Activated T-cell treated with anti-CD3 and anti-CD28 coated beads for 4 hours (primary cell): ENCODE measurements at regions not wholly inside any gene's neighbourhood (a gene's known extent, or its start where the extent isn't known, plus 50 kb on each side); places are given as distances from the start of the nearest gene placed in this dataset.
A peak's percentile ranks its signal among the peaks of the same experiment; 100 is the strongest.

Source experiments
- DNase-seq: peaks from one replicate; pipeline ENCODE4 v3.0.0-alpha.2; 2020

DNA sequence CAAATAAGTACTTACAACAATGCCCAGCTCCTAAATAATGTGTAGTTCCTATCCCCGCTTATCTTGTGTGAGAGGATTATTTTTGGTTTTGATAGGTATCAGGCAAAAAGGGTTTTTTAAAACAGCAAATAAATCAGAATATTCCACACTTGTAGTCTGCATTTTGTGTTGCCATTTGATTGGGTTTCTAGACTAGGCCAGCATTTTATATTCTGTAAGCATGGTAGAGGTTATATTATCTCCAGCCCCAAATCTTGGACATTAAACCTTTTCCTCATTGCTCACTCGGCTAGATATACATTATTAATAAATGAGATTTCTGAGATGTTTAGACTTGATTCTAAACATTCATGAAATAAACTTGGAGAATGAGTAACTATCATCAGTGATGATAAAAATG, 165.7 kb upstream of the C1orf21 start:
- DNase-seq: no peak

GRCh38 chr1:184222652-184223052, 164.2 kb upstream of the C1orf21 start:
- DNase-seq: peak; percentile 30

GRCh38 chr1:184223216-184223615, 163.6 kb upstream of the C1orf21 start:
- no peak for DNase-seq

GRCh38 chr1:184225283-184226099, 161.3 kb upstream of the C1orf21 start:
- no peak for DNase-seq

GRCh38 chr1:184226100-184226487, 160.7 kb upstream of the C1orf21 start:
- DNase-seq: no peak

- DNase-seq: no peak
Measured at GRCh38 chr1:184228558-184228957, 158.3 kb upstream of the C1orf21 start.

DNA sequence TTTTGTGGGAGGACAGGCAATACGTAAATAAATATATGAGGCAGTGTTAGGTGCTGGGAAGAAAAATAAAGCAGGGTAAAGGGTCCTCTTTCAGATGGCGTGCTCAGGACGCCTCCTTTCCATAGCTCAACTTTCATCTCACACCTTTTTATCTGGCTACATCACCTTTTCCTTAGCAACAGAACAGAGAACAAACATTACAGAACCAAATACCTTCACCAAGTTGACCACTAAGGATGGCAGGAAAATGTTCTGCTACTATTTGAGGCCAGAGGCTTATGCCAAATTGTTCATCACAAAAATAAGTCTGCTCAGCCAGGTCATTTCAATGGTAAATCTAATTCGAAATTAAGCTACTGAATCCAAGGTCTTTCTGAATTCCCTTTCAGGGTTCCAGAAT, 149.2 kb upstream of the C1orf21 start:
- no peak for DNase-seq

DNA sequence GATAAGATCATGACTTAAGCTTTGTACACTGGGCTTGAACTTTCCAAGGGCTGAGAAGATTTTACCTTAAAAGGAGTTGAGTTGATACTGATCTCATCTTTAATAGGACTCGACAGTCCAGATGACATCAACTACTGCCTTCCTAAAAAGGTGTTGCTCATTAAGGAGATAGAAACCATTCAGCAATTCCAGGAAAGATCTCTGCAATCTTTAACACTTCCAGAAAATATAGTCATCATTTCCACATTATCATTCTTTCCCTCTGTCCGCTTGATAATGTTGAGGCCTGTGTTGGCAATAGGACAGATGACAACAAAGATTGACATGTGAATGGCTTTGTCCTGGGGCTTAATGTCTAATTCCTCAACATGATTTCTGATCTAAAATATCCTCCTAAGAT, 145.4 kb upstream of the C1orf21 start:
- DNase-seq: no peak

DNA sequence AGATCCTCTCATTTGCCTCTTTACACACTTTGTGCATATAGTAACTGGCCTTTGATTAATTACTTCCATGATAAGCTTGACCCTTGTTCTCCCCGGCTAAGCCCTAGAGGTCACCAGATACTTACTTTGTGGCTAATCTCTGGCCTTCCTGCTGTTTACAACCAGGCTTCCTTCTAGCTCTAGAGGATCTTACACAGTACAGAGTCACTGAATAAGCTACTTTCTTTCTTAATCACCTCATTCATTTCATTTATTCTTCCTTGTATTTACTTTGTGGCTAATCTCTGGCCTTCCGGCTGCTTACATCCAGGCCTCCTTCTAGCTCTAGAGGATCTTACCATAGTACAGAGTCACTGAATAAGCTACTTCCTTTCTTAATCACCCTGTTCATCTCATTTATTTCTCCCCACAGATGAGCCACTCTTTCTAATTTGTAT, 144.3 kb upstream of the C1orf21 start:
- DNase-seq: no peak

DNA sequence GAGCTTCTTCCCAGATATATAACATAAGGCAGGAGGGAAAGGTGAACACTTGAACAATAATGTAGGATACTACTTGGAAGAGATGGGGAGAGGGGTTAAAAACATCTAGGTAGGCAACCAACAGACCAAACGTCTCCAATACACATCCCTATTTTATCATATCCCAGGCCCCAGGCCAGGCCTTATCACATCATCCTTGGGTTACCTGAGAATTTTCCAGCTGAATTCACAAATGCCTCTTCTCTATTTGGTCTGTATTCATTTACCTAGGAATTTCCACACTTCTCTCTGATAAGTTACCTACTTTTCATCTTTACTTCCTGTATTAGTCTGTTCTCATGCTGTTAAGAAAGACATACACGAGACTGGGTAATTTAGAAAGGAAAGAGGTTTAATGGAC, 141.9 kb upstream of the C1orf21 start:
- DNase-seq: no peak

DNA sequence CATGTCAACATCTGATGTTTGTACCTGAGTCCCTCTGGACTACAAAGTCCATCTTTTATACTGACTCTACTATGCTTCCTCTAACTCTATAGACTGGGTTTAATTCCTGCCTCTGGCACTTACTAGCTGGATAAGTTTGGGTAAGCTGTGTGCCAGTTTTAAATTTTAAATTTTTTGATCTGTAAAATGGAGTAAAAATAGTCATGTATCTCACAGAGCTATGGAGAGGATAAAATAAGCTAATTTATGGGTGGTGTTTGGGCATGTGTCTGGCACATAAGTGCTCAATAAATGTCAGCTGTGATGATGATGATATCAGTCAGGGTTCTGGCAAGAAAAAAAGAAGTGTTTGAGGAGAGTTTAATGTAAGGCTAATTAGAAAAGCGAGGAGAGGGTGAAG, 139.2 kb upstream of the C1orf21 start:
- no peak for DNase-seq

GRCh38 chr1:184253921-184254320, 132.9 kb upstream of the C1orf21 start:
- no peak for DNase-seq

DNA sequence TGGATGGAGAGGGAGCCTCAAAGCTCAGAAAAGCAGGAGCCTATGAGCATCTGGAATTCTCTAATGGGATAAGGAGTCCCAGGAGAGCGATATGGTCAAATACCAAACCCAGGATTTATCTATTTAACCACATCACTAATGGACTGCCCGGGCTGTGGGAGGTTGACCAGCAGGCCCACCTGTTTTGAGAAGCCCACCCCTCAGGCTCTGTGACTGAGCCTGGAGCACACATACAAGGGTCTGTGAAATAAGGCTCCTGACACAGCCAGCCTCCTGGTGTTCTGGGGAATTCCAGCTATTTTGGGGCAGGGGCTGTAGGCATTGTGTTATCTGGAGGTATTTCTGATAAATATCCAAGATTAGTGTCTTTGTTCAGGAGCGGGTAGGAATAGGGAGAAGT, 132.0 kb upstream of the C1orf21 start:
- DNase-seq: no peak

DNA sequence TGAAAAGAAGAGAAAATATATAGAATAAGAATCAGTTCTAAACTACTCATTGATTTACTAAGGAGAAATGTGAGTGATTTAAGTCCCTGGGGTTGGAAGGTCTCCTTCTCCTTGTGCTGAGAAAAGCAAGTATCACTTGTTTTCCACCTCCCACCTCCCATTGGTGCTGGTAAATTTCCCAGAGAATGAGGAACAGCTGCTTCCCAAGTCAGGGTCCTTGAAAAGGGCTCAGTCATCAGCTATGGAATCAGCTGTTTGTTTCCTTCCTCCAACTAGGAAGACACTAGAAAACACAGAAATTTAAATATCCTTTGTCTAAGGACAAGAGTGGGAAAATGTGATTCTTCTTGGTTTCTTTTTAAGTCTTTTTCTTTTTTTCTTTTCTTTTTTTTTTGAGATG, 131.3 kb upstream of the C1orf21 start:
- no peak for DNase-seq

GRCh38 chr1:184257873-184258272, 129.0 kb upstream of the C1orf21 start:
- no peak for DNase-seq

DNA sequence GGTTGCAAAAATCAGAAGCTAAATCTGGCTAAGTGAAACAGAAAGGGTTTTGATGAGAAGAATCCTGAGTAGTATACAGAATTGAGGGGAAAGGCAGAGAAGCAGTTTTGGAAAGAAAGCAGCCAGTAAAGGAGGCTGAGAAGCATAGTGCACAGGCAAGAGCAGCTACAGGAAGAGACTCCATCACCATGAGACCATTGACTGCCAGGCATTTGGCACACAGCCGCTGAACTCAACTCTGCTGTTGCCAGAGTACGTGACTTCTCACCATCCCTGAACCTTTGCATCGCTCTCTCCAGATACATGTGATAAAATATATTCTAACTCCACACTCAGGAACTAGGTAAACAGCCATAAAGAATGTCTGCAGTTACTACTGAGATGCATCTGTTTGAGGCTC, 128.3 kb upstream of the C1orf21 start:
- DNase-seq: no peak

DNA sequence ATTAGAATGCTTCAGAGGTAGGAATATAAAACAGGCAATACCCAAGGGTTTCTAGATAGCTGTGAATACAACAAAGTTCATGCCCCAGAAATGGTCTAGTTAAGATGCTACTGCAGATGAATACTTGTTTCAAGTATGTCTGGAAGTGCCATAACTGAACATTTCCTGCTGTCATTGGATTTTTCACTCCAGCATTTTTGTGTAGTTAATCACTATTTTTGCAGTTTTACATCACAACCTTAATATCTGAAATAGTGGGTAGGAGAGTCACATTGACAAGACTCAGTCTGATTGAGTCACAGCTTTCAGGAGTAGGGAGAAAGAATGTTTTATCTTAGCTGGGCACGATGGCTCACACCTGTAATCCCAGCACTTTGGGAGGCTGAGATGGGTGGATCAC, 126.4 kb upstream of the C1orf21 start:
- no peak for DNase-seq

- no peak for DNase-seq
Measured at GRCh38 chr1:184262109-184262508, 124.7 kb upstream of the C1orf21 start.

- DNase-seq: no peak
Measured at GRCh38 chr1:184267747-184268146, 119.1 kb upstream of the C1orf21 start.

- DNase-seq: no peak
Measured at GRCh38 chr1:184270556-184270955, 116.3 kb upstream of the C1orf21 start.

GRCh38 chr1:184272175-184272866, 114.5 kb upstream of the C1orf21 start:
- no peak for DNase-seq

- no peak for DNase-seq
Measured at GRCh38 chr1:184276416-184276815, 110.4 kb upstream of the C1orf21 start.

DNA sequence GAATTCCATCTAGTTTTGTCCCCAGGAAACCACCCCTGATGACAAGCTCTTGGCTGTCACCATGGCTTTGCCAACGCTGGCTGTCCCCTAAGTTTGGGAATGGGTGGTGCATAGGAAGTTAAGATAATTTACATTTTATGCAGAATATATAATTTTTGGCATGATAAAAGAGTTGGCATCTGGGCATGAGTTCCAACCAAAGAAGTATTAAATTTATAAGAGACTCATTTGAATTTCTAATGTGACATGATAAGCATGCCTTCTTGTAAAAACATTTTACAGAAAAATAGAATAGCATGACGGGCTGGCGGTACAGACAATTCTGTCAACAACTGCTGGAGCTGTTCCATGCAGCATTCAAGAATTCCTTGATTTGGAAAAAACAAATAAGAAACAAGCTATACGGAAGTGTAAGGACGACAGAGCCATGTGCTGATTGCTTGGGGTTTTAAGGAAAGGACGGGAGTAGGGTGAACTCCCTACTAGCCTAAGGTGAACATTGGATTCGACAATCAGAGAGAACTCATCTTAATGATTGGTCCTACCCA, 106.8 kb upstream of the C1orf21 start:
- DNase-seq: no peak

DNA sequence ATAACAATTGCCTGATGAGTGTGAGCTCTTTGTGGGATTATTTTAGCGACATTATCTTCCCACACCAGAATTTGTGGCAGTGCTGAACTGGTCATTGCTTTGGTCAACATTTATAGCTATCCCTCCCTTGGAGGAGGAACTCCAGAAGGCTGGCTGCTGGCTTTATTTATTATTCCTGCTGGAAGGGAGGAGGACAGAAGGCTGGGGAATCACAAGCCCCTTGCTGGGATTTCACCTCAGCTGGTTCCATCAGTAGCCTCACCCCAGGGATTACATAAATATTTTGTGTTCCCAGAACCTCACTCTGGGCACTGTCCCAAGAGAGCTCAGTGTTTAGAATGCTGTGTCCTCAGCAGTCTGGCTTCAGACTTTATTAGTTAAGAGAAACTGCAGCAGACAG, 102.8 kb upstream of the C1orf21 start:
- DNase-seq: no peak
